ENCODE measurements at regions not wholly inside any gene's neighbourhood (a gene's known extent, or its start where the extent isn't known, plus 50 kb on each side); places are given as distances from the start of the nearest gene placed in this dataset.

DNA sequence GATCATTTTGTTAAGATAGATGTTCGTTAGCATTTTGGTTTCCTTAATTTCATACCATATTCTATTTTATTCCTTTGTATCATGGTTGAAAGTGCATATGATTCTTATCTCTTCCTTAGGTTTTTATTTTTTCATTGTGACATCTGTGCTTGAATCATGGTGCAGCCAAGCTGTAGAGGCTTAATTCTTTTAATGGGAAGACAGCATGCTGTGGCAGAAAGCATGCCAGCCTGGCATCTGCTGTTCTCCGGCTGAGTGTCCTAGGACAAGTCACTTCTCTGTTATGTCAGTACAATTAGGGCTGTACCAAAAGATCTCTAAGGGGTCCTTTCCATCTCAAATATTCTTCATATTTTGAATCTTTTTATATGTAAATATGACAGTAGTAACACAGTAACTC lies 68.5 kb upstream of the PMFBP1 start:
- no peak for DNase-seq
- in situ Hi-C loops (cut with HindIII; ENCODE audit: low pct_ligation_motif_present, low pct_unique_long_range_greater_than_20kb, low sequenced_read_pairs): loop anchor here (25.0 kb wide), 1 partner anchor 222 kb away; no protein-coding TSS in a partner anchor

GRCh38 chr16:72236866-72237265 lies 64.9 kb upstream of the PMFBP1 start:
- no peak for DNase-seq
- in situ Hi-C loops (cut with HindIII; ENCODE audit: low pct_ligation_motif_present, low pct_unique_long_range_greater_than_20kb, low sequenced_read_pairs): loop anchor here (25.0 kb wide), 1 partner anchor 225 kb away; no protein-coding TSS in a partner anchor

- in situ Hi-C loops (cut with HindIII; ENCODE audit: low pct_ligation_motif_present, low pct_unique_long_range_greater_than_20kb, low sequenced_read_pairs): loop anchor here (25.0 kb wide), 1 partner anchor 228 kb away; no protein-coding TSS in a partner anchor
- no peak for DNase-seq
Measured at GRCh38 chr16:72234387-72234786, 62.4 kb upstream of the PMFBP1 start.

- in situ Hi-C loops (cut with HindIII; ENCODE audit: low pct_ligation_motif_present, low pct_unique_long_range_greater_than_20kb, low sequenced_read_pairs): loop anchor here (25.0 kb wide), 1 partner anchor 234 kb away; no protein-coding TSS in a partner anchor
- DNase-seq: no peak
Measured at GRCh38 chr16:72228014-72228413, 56.1 kb upstream of the PMFBP1 start.

- no peak for DNase-seq
- in situ Hi-C loops (cut with HindIII; ENCODE audit: low pct_ligation_motif_present, low pct_unique_long_range_greater_than_20kb, low sequenced_read_pairs): loop anchor here (25.0 kb wide), 1 partner anchor 236 kb away; no protein-coding TSS in a partner anchor
Measured at GRCh38 chr16:72226136-72226535, 54.2 kb upstream of the PMFBP1 start.

GRCh38 chr16:72224260-72224768 lies 52.4 kb upstream of the PMFBP1 start:
- in situ Hi-C loops (cut with HindIII; ENCODE audit: low pct_ligation_motif_present, low pct_unique_long_range_greater_than_20kb, low sequenced_read_pairs): no loop called here
- no peak for DNase-seq

GRCh38 chr16:72222503-72222902 lies 50.5 kb upstream of the PMFBP1 start:
- DNase-seq: no peak
- in situ Hi-C loops (cut with HindIII; ENCODE audit: low pct_ligation_motif_present, low pct_unique_long_range_greater_than_20kb, low sequenced_read_pairs): no loop called here
